Progenitor cell of endocrine pancreas (in vitro differentiated cells): ENCODE measurements at regions not wholly inside any gene's neighbourhood (a gene's known extent, or its start where the extent isn't known, plus 50 kb on each side); places are given as distances from the start of the nearest gene placed in this dataset.
"Not testable (repeated sequence)": the region's sequence is repeated elsewhere in the genome, so short reads cannot be mapped to it uniquely, and the experiment has no call there.

Experiments used
- DNase-seq: peaks from one replicate; pipeline ENCODE4 v3.0.0; 2021; ENCODE audit warnings: low spot score; ENCODE audit not compliant: unreplicated experiment
- H3K27ac Mint-ChIP-seq: 2 replicates; pipeline ENCODE4 v1.8.0; 2021; ENCODE audit warnings: mild to moderate bottlenecking, moderate library complexity, mixed read lengths
- H3K27me3 Mint-ChIP-seq: 2 replicates; pipeline ENCODE4 v1.8.0; 2021; ENCODE audit warnings: mixed read lengths
- H3K36me3 Mint-ChIP-seq: 2 replicates; pipeline ENCODE4 v1.8.0; 2022; ENCODE audit warnings: mixed read lengths; ENCODE audit not compliant: insufficient read depth
- H3K4me1 Mint-ChIP-seq: 2 replicates; pipeline ENCODE4 v1.8.0; 2021; ENCODE audit warnings: low read depth, mixed read lengths
- H3K4me3 Mint-ChIP-seq: 2 replicates; pipeline ENCODE4 v1.8.0; 2021; ENCODE audit warnings: low read depth, mild to moderate bottlenecking, moderate library complexity, mixed read lengths
- H3K9me3 Mint-ChIP-seq: 2 replicates; pipeline ENCODE4 v1.8.0; 2021; ENCODE audit warnings: low read depth, mixed read lengths
- CTCF ChIP-seq: fragments of 200-600 bp; sonication (generic); IDR thresholded peaks from one replicate; pipeline ENCODE4 v1.5.0; 2021; ENCODE audit warnings: antibody characterized with exemption, mild to moderate bottlenecking; ENCODE audit not compliant: unreplicated experiment

GRCh38 chr4:110869862-110870572, 247.1 kb upstream of the PITX2 start:
- Mint-ChIP-seq H3K4me3 (no peak overlapping the region), H3K27me3 (no peaks in the 10 kb centered on the region), H3K36me3 (no peaks in the 10 kb centered on the region), H3K4me1 (no peaks in the 10 kb centered on the region), H3K27ac (no peak overlapping the region), H3K9me3 (no peaks in the 10 kb centered on the region)
- TF ChIP-seq CTCF: no peak
- no peak for DNase-seq

GRCh38 chr4:110876214-110876613, 253.3 kb upstream of the PITX2 start:
- not testable (repeated sequence) for DNase-seq, H3K36me3 Mint-ChIP-seq, H3K4me1 Mint-ChIP-seq

GRCh38 chr4:110876866-110877265, 254.0 kb upstream of the PITX2 start:
- Mint-ChIP-seq H3K36me3 (no peaks in the 10 kb centered on the region), H3K9me3 (no peaks in the 10 kb centered on the region), H3K4me3 (peak overlapping the region; percentile 75), H3K4me1 (no peaks in the 10 kb centered on the region), H3K27me3 (no peaks in the 10 kb centered on the region), H3K27ac (no peak overlapping the region)
- DNase-seq: no peak
- TF ChIP-seq CTCF: no peak

More at GRCh38 chr4:110876214-110876613, 253.3 kb upstream of the PITX2 start:
- not testable (repeated sequence) for H3K9me3 Mint-ChIP-seq, H3K27me3 Mint-ChIP-seq
- peak overlapping the region; percentile 75 for H3K4me3 Mint-ChIP-seq
- peak overlapping the region; percentile 80 for H3K27ac Mint-ChIP-seq

- no peaks in the 10 kb centered on the region for H3K36me3 Mint-ChIP-seq
- no peak overlapping the region for H3K27ac Mint-ChIP-seq
- no peaks in the 10 kb centered on the region for H3K4me1 Mint-ChIP-seq
- DNase-seq: no peak
- TF ChIP-seq CTCF: no peak
- no peaks in the 10 kb centered on the region for H3K27me3 Mint-ChIP-seq
- no peaks in the 10 kb centered on the region for H3K9me3 Mint-ChIP-seq
- H3K4me3 Mint-ChIP-seq: no peak overlapping the region
Measured at GRCh38 chr4:110877778-110878370, 255.0 kb upstream of the PITX2 start.

- H3K4me1 Mint-ChIP-seq: no peaks in the 10 kb centered on the region
- H3K27me3 Mint-ChIP-seq: no peaks in the 10 kb centered on the region
- no peak overlapping the region for H3K27ac Mint-ChIP-seq
- no peak for TF ChIP-seq CTCF
- DNase-seq: no peak
- H3K4me3 Mint-ChIP-seq: no peak overlapping the region
- H3K36me3 Mint-ChIP-seq: no peaks in the 10 kb centered on the region
- no peaks in the 10 kb centered on the region for H3K9me3 Mint-ChIP-seq
Measured at GRCh38 chr4:110878413-110878812, 255.5 kb upstream of the PITX2 start.

GRCh38 chr4:110878956-110879355, 256.1 kb upstream of the PITX2 start:
- Mint-ChIP-seq H3K9me3 (no peaks in the 10 kb centered on the region), H3K4me3 (no peak overlapping the region), H3K36me3 (no peaks in the 10 kb centered on the region), H3K27me3 (no peaks in the 10 kb centered on the region), H3K4me1 (no peaks in the 10 kb centered on the region), H3K27ac (no peak overlapping the region)
- no peak for DNase-seq
- TF ChIP-seq CTCF: no peak
